SW480 (cell line): ENCODE measurements at regions not wholly inside any gene's neighbourhood (a gene's known extent, or its start where the extent isn't known, plus 50 kb on each side); places are given as distances from the start of the nearest gene placed in this dataset.
"Not testable (repeated sequence)": the region's sequence is repeated elsewhere in the genome, so short reads cannot be mapped to it uniquely, and the experiment has no call there.

Experiments used
- DNase-seq: peaks from one replicate; pipeline ENCODE4 v3.0.0-alpha.2; 2016; ENCODE audit warnings: low spot score

- DNase-seq, result no peak
Observed at GRCh38 chr2:175755656-175756386, 246.2 kb downstream of the LNPK start.

- DNase-seq, result no peak
Observed at GRCh38 chr2:175755169-175755568, 246.9 kb downstream of the LNPK start.

- no peak for DNase-seq
Observed at GRCh38 chr2:175750195-175750594, 251.9 kb downstream of the LNPK start.

DNA sequence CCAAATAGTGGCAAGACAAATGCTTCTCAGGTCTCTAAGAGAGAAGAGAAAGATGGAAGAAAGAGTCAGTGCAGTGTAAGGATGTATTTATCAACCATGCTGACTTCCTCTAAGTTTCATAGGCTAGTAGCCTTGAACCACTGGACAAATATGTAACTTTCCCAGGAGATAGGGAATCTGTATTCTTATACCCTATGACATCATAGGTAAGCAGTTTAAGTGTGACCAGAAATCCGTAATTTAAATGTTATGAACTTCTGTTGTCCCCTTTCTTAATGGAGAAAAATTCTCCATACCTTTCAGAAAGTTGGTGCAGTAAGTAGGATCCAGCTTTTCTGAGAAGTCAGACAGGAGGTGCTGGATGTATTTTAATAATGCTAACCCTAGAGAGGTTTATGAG, 256.2 kb downstream of the LNPK start:
- no peak for DNase-seq

GRCh38 chr2:175744000-175744399, 258.1 kb downstream of the LNPK start:
- DNase-seq, result no peak

- DNase-seq, result no peak
Observed at GRCh38 chr2:175743011-175743410, 259.1 kb downstream of the LNPK start.

DNA sequence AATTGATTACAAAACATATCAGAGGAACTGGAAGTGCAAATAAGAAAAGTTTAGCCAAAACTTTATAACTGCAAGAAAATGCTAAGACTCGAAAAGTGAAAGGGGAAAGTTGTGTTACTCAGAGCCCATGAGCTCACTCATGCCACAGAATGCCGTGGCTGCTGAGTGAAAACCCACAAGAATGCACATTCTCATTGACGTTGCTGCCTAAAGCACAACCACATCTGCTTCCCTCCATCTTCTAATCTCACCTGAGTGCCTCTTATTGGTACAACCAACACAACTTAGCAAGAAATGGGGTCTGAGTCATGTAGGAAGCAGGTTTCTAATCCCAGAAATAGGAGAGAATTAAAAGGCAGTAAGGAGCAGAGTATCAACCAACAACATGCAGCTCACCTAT, 259.7 kb downstream of the LNPK start:
- DNase-seq, result peak; percentile 8

GRCh38 chr2:175741164-175741563, 260.9 kb downstream of the LNPK start:
- DNase-seq, result no peak

DNA sequence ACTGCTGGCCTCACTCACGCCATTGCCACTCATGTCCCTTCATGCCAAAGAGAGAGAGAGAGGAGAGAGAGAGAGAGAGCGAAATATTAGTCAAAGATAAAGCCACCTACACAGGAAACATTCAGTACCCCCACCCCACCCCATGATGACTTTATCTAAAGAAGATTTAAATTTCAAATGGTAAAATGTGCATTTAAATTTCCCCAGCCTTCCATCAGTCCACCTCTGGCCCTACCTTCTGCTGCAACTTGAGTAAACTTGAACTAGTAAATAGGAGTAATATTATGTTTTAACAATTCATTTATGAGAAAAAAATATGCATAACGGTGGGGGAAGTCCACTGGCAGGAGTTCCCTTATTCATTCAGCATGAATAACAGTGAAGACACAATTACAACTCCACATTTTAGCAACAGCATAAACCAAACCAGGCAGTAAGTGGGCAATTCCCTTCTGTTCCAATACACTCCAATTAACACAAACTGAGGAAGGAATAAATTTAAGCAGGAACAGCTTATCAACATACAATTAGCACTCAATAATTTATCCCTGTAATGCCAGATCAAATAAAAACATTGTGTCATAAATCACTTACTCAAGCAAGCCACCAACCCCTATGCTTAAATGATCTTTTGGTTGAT, 264.2 kb downstream of the LNPK start:
- no peak for DNase-seq

- no peak for DNase-seq
Observed at GRCh38 chr2:175734686-175735085, 267.4 kb downstream of the LNPK start.

- no peak for DNase-seq
Observed at GRCh38 chr2:175732531-175732930, 269.5 kb downstream of the LNPK start.

DNA sequence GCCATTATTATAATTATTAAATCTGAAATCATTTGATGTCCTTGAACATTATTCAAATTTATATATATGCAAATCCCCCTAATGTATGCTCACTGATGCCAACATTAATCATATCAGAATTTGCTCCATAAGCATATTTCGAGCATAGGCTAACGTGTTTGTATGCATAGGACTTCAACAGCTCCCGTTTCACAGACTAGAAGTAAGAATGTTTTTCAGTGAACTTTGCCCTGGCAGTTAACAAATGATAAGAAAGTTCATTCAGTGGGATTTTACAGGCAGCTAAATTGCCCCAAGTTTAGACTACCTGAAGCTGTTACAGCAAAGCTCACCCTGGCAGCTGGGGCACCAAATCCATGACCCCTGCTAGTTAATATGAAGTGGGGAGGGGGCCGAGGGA, 272.0 kb downstream of the LNPK start:
- no peak for DNase-seq

GRCh38 chr2:175729049-175729706, 272.9 kb downstream of the LNPK start:
- DNase-seq, result no peak

DNA sequence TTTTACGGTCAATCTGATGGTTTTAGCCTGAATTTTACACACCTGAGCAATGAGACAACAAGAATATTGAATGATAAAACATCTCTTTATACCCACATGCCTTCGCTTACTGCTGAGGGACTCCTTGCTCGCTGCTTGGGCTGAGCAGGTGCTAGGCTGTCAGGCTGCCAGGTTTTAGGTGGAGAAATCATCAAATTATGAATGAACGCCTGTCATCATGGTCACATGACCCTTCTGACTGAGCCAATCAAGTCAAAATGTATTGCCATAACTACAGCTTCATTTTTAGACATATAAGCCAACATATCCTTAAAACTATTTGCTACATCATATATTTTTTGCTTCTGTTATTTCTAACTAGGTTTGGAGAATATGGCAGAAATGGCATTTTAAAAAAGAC, 274.0 kb downstream of the LNPK start:
- DNase-seq, result no peak

DNA sequence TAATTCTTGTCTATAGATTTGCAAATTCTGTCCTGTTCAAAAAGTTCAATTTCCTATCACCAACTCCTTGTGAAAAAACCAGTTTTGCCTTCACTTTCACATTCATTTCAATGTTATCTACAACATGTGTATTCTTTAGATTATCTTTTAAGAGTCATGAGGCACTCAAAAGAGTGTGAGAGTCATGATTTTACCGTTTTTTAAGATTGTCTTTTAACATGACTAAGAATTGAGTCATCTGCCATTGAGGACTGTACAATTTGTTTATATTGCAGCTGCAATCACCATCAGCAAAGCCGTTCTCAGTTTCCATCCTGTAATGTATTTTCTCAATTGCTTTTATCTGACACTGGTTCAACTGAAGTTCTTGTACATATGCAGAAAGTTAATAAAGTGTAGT, 275.8 kb downstream of the LNPK start:
- DNase-seq, result no peak

DNA sequence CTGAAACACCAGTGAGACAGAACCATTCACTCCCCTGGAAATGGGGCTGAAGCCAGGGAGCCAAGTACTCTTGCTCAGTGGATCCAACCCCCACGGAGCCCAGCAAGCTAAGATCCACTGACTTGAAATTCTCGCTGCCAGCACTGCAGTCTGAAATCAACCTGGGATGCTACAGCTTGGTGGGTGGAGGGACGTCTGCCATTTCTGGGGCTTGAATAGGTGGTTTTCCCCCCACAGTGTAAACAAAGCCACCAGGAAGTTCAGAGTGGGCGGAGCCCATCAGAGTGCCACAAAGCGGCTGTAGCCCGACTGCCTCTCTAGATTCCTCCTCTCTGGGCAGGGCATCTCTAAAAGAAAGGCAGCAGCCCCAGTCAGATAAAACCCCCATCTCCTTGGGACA, 292.8 kb downstream of the LNPK start:
- no peak for DNase-seq

GRCh38 chr2:175707322-175707721, 294.7 kb downstream of the LNPK start:
- no peak for DNase-seq

- DNase-seq, result not testable (repeated sequence)
Observed at GRCh38 chr2:175704568-175704967, 297.5 kb downstream of the LNPK start.

GRCh38 chr2:175698061-175698460, 304.0 kb downstream of the LNPK start:
- DNase-seq, result no peak

- peak; percentile 50 for DNase-seq
Observed at GRCh38 chr2:175690113-175690837, 311.8 kb downstream of the LNPK start.

DNA sequence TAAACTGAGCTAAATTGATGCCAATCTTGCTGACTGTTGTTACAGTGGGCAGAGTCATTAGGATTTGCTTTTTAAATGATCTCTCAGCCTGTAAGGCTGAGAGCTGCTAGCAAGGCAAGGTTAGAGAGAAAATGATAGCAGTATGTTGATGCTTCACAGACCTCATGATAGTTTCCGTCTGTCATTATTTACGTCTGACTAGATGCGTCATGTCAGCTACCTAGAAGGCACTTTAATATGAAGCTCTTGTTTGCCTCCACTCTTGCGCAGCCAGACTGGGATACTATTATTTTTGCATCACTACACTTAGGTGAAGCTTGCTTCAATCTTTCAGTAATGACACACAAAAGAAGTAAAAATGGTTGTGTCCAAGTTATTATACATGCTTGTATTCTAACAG, 313.8 kb downstream of the LNPK start:
- DNase-seq, result no peak

DNA sequence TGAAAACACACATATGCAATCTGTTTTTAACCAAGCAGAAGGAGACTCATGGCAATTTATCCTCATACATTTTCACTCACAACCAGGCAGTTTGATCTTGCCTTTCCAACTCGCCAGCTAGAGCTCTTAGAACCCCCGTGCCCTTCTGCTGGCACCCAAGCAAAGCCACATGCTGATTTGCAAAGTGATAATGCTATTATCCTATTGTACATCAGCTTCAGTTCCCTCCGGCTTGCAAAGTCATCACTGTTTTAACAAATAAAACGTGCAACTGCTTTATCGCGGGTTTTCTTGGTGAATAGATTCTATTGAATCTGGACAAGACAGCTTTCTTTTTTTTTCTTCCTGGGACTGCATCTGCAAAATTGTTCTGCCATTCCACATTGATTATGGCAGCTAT, 314.6 kb downstream of the LNPK start:
- no peak for DNase-seq

DNA sequence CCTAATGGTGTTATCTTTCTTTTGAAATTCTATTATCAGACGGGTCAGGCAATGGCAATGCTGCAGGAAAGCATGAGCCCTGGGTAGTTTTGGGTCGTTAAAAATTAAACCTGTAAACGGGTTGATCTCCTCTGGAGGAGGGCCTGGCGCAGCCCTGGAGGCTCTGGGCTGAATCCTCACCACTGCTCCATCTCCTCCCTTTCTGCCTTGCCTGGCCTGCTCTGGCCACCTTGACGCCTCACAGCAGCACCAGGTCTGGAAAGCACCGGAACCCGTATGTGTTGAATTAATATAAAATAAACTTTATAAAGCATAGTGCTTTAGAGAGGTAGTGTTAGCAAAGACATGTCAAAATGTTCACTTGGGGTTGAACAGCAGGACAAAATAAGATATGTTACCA, 316.1 kb downstream of the LNPK start:
- no peak for DNase-seq
